Caco-2 (cell line): ENCODE measurements at regions not wholly inside any gene's neighbourhood (a gene's known extent, or its start where the extent isn't known, plus 50 kb on each side); places are given as distances from the start of the nearest gene placed in this dataset.

Experiments
- BruUV-seq: library from RNA; stranded (reverse); fragments of 400-500 nt; replicated peaks from 2 replicates; lab custom pipeline; 2021; lab: Mats Ljungman, UMichigan
- CTCF ChIA-PET: fragments of 300-600 bp; sonication (Branson Sonifier 250); formaldehyde crosslinking; loops from one replicate; lab custom pipeline; 2022; ENCODE audit warnings: antibody characterized with exemption; lab: Charles Lee
- POLR2A ChIA-PET: fragments of 300-600 bp; sonication (Branson Sonifier 250); formaldehyde crosslinking; loops from one replicate; lab custom pipeline; 2022; ENCODE audit warnings: antibody characterized with exemption; lab: Charles Lee
- DNase-seq, 2 experiments: peaks; one replicate each; pipeline versions ENCODE4 v3.0.0 to v3.0.0-alpha.2; 2020 to 2022
- H3K27me3 ChIP-seq: replicated peaks from 2 replicates; pipeline ENCODE4 v1.6.0; 2011; ENCODE audit warnings: low read length; ENCODE audit not compliant: control insufficient read depth, insufficient read depth
- H3K36me3 ChIP-seq: 2 replicates; pipeline ENCODE4 v1.5.1; 2011; ENCODE audit warnings: low read length; ENCODE audit not compliant: control insufficient read depth, insufficient read depth
- H3K4me1 ChIP-seq: fragments of 250-450 bp; sonication (Bioruptor Pico); 2 replicates; pipeline ENCODE4 v1.5.1; 2020; ENCODE audit warnings: mild to moderate bottlenecking
- H3K4me3 ChIP-seq: 2 replicates; pipeline ENCODE4 v1.5.1; 2011; ENCODE audit warnings: low read depth, mild to moderate bottlenecking, control low read depth, low read length
- H3K9me3 ChIP-seq: fragments of 250-450 bp; sonication (Bioruptor Pico); 2 replicates; pipeline ENCODE4 v1.5.1; 2020; ENCODE audit warnings: mild to moderate bottlenecking, moderate library complexity
- H3K27ac Mint-ChIP-seq: one replicate; pipeline ENCODE4 v1.8.0; 2022; ENCODE audit warnings: mixed read lengths; ENCODE audit not compliant: unreplicated experiment
- H3K27me3 Mint-ChIP-seq: one replicate; pipeline ENCODE4 v1.8.0; 2022; ENCODE audit warnings: mixed read lengths; ENCODE audit not compliant: insufficient read depth, unreplicated experiment
- H3K36me3 Mint-ChIP-seq: one replicate; pipeline ENCODE4 v1.8.0; 2022; ENCODE audit warnings: mild to moderate bottlenecking, mixed read lengths; ENCODE audit not compliant: insufficient read depth, unreplicated experiment
- H3K4me1 Mint-ChIP-seq: one replicate; pipeline ENCODE4 v1.8.0; 2022; ENCODE audit warnings: low read depth, mixed read lengths; ENCODE audit not compliant: unreplicated experiment
- H3K4me3 Mint-ChIP-seq: one replicate; pipeline ENCODE4 v1.8.0; 2022; ENCODE audit warnings: mild to moderate bottlenecking, moderate library complexity, mixed read lengths; ENCODE audit not compliant: unreplicated experiment
- H3K9me3 Mint-ChIP-seq: one replicate; pipeline ENCODE4 v1.8.0; 2022; ENCODE audit warnings: mixed read lengths; ENCODE audit not compliant: unreplicated experiment
- intact Hi-C: fragments of 100-400 bp; cut with micrococcal nuclease; formaldehyde crosslinking; loops from one replicate; pipeline ENCODE4 v1.10.0; 2022; ENCODE audit not compliant: unreplicated experiment
- TF ChIP-seq, protein P1 (sequence below), 2 experiments: fragments of 200-600 bp in 1 of 2; IDR thresholded peaks; 1 replicate in 1 of 2; 2 replicates in 1 of 2; pipeline versions ENCODE4 v1.5.1 to v1.8.0; 2011 to 2022; ENCODE audit warnings: antibody characterized with exemption in 1 of 2, control low read depth in 1 of 2, inconsistent platforms in 1 of 2, low read depth in 1 of 2, low read length in 1 of 2, mild to moderate bottlenecking in 1 of 2, moderate library complexity in 1 of 2; ENCODE audit not compliant: insufficient read depth in 1 of 2, severe bottlenecking in 1 of 2, unreplicated experiment in 1 of 2

DNA sequence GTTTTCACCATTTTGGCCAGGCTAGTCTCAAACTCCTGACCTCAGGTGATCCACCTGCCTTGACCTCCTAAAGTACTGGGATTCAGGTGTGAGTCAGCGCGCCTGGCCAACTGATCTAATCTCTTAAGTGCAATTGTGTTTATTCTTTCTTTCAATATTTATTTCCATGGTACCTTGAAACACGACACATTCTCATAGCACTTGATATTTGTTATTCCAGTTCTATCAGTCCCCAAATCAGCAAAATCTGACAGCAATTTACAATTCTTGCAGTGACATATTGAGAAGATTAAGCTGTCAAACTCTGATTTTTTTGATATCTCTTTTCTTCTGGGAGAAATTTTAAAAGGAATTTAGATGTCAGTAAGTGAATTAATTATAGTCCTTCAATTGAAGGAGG lies 218.1 kb upstream of the FAT4 start:
- Histone ChIP-seq H3K36me3 (no peaks in the 10 kb centered on the region), H3K4me1 (peaks cover 7% of the 10 kb centered on the region), H3K27me3 (no peaks in the 10 kb centered on the region), H3K9me3 (no peaks in the 10 kb centered on the region), H3K4me3 (no peak overlapping the region)
- CTCF ChIA-PET, result no interaction called here
- Mint-ChIP-seq H3K27me3 (no peaks in the 10 kb centered on the region), H3K36me3 (no peaks in the 10 kb centered on the region), H3K9me3 (no peaks in the 10 kb centered on the region), H3K4me1 (peaks cover 11% of the 10 kb centered on the region), H3K4me3 (no peak overlapping the region), H3K27ac (no peak overlapping the region)
- TF ChIP-seq, protein P1, sequence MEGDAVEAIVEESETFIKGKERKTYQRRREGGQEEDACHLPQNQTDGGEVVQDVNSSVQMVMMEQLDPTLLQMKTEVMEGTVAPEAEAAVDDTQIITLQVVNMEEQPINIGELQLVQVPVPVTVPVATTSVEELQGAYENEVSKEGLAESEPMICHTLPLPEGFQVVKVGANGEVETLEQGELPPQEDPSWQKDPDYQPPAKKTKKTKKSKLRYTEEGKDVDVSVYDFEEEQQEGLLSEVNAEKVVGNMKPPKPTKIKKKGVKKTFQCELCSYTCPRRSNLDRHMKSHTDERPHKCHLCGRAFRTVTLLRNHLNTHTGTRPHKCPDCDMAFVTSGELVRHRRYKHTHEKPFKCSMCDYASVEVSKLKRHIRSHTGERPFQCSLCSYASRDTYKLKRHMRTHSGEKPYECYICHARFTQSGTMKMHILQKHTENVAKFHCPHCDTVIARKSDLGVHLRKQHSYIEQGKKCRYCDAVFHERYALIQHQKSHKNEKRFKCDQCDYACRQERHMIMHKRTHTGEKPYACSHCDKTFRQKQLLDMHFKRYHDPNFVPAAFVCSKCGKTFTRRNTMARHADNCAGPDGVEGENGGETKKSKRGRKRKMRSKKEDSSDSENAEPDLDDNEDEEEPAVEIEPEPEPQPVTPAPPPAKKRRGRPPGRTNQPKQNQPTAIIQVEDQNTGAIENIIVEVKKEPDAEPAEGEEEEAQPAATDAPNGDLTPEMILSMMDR (IDR thresholded peaks at IDR 0.05; ENCODE audit: insufficient read depth in 1 of 2, low read depth in 1 of 2, low read length in 1 of 2, severe bottlenecking in 1 of 2, unreplicated experiment in 1 of 2), result no peak
- intact Hi-C loops, result no loop called here
- no TSS peak for BruUV-seq
- no peak for DNase-seq
- POLR2A ChIA-PET, result no interaction called here

DNA sequence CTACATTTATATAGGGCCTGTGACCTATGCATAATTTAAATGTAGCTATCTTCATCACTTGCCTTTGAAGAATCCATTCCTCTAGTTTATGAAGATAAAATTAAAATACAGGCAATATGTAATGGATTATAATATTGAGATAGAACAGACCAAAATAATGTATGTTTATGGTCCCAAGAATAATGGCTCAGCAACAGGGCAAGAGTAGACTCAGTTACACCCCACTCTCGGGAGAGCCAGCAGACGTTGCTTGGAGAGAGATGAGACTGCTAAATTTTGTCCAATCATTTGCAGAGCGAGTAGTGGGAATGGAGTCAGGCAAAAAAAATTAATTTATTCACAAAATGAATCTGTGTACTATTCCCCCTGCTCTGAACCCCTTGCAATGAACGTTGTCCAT lies 223.2 kb upstream of the FAT4 start:
- Histone ChIP-seq H3K4me3 (no peak overlapping the region), H3K27me3 (no peaks in the 10 kb centered on the region), H3K9me3 (no peaks in the 10 kb centered on the region), H3K36me3 (no peaks in the 10 kb centered on the region), H3K4me1 (peaks cover 7% of the 10 kb centered on the region)
- ChIA-PET CTCF (no interaction called here), POLR2A (no interaction called here)
- Mint-ChIP-seq H3K27me3 (no peaks in the 10 kb centered on the region), H3K4me1 (peaks cover 6% of the 10 kb centered on the region), H3K36me3 (no peaks in the 10 kb centered on the region), H3K4me3 (no peak overlapping the region), H3K9me3 (no peaks in the 10 kb centered on the region), H3K27ac (no peak overlapping the region)
- TF ChIP-seq, protein P1 (IDR thresholded peaks at IDR 0.05; ENCODE audit: insufficient read depth in 1 of 2, low read depth in 1 of 2, low read length in 1 of 2, severe bottlenecking in 1 of 2, unreplicated experiment in 1 of 2), result no peak
- BruUV-seq, result no TSS peak
- intact Hi-C loops, result no loop called here
- DNase-seq, result no peak

DNA sequence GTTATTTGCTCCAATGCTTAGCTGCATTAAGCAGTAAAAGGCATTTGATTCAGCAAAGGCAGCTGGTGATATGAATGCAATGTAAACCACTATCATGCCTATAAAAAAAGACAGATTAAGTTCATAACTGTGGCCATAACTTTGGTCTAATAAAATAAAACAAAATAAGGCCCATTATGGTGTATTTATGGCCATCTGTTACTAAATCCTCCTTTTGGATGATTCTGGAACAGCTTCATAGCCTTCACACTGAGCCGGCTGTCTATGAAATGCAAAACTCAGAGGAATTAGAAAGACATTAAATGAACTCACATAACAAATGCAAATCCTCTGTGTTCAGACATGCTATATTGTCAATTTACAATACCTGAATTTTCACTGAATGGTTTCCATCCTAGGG lies 223.7 kb upstream of the FAT4 start:
- peaks cover 6% of the 10 kb centered on the region for H3K4me1 Mint-ChIP-seq
- H3K9me3 ChIP-seq, result no peaks in the 10 kb centered on the region
- H3K36me3 Mint-ChIP-seq, result no peaks in the 10 kb centered on the region
- no peak overlapping the region for H3K4me3 ChIP-seq
- peaks cover 7% of the 10 kb centered on the region for H3K4me1 ChIP-seq
- H3K36me3 ChIP-seq, result no peaks in the 10 kb centered on the region
- DNase-seq, result no peak
- no peak overlapping the region for H3K4me3 Mint-ChIP-seq
- no peak overlapping the region for H3K27ac Mint-ChIP-seq
- ChIA-PET POLR2A (no interaction called here), CTCF (no interaction called here)
- BruUV-seq, result no TSS peak
- no peaks in the 10 kb centered on the region for H3K9me3 Mint-ChIP-seq
- H3K27me3 ChIP-seq, result no peaks in the 10 kb centered on the region
- TF ChIP-seq, protein P1 (IDR thresholded peaks at IDR 0.05; ENCODE audit: insufficient read depth in 1 of 2, low read depth in 1 of 2, low read length in 1 of 2, severe bottlenecking in 1 of 2, unreplicated experiment in 1 of 2), result no peak
- H3K27me3 Mint-ChIP-seq, result no peaks in the 10 kb centered on the region
- intact Hi-C loops, result no loop called here
